CD4-positive, alpha-beta T cell treated with Interleukin-6 at 100 ng/mL for 8 hours (primary cell): ENCODE measurements at regions not wholly inside any gene's neighbourhood (a gene's known extent, or its start where the extent isn't known, plus 50 kb on each side); places are given as distances from the start of the nearest gene placed in this dataset.
A peak's percentile ranks its signal among the peaks of the same experiment; 100 is the strongest.
"Not testable (repeated sequence)": the region's sequence is repeated elsewhere in the genome, so short reads cannot be mapped to it uniquely, and the experiment has no call there.

ENCODE experiments used
- DNase-seq: peaks from one replicate; pipeline ENCODE4 v3.0.0-alpha.2; 2020; ENCODE audit warnings: mixed read lengths, low spot score

- not testable (repeated sequence) for DNase-seq
Observed at GRCh38 chr2:111448796-111449195, 328.1 kb downstream of the BCL2L11 start.

DNA sequence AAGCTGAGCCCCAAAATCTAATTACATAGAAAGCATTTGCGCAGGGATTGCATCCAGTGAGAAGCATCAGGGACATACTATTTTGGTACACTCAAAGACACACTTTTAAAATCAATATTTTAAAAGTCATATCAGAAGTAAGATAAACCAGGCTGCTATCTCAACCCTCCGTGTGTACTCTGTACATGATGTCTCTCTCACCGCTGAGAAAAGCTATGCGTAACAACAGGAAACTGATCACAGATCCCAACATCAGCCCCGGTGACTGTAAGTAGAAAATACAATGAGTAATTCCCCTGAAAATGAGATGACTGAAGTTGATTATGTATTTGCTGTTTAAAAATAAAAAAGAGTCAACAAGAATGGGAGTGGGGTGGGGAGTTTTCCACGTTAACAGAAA lies 329.8 kb downstream of the BCL2L11 start:
- DNase-seq: not testable (repeated sequence)

DNA sequence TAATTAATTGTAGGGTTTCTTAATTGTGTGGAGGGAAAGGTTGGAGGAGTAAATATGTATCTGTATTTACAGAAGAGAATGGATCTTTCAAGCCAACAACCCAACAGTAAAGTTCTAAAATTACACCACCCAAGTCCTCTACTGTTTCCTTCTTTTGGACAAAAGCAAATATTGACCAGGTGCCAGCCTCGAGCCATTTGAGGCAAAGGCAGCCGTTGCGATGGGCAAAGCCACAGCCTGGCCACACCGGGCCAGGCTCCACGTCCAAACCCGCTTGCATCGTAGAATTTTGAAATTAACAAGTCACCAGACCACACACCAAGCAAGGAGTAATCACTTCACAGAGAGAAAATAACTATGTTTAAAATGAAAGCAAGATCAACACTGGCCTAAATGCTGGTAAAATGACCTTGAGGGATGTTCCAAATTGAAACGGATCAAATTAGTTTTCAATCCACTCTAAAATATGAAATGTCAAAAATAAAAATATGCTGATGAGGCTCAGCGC lies 331.0 kb downstream of the BCL2L11 start:
- not testable (repeated sequence) for DNase-seq

DNA sequence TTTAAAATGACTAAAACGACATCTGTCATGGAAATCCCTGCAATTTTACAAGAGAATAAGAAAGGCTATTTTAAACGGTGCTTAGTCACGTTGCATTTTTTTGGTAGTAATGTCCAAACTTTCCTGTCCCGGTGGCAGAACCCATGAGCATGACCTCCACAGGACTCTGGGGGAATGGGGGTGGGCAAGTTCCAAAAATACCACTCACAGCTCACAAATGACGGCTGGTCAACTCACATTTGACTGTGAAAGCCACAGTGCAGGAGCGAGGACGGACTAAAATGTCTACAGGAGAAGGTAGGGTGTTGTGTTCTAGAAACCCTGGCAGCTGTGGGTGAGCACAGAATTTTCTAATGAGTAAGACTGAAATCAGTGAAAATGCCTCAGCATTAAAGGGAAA lies 331.5 kb downstream of the BCL2L11 start:
- DNase-seq: not testable (repeated sequence)

GRCh38 chr2:111453308-111453707 lies 332.6 kb downstream of the BCL2L11 start:
- not testable (repeated sequence) for DNase-seq

- DNase-seq: not testable (repeated sequence)
Observed at GRCh38 chr2:111453816-111454215, 333.1 kb downstream of the BCL2L11 start.

GRCh38 chr2:111454404-111454803 lies 333.7 kb downstream of the BCL2L11 start:
- DNase-seq: peak; percentile 44

GRCh38 chr2:111455016-111456015 lies 334.6 kb downstream of the BCL2L11 start:
- DNase-seq: not testable (repeated sequence)

DNA sequence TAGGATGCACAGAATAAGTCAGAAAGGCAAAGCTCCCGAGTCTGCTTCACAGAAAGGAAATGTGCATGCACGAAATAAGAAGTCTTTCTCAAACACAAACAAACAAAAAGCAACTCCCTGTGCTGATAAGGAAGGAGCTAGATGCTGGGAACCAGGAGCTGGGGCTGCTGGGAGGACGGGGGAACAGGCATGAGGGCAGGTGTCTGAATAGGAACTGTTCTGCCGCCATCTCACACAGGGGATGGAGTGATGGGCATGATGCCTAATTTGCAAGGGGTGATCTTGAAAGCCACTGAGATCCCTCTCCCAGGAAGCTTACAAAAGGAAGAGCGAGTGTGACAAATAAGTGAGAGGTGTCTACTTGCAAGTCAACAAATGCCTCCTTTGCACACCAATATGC lies 336.5 kb downstream of the BCL2L11 start:
- not testable (repeated sequence) for DNase-seq

DNA sequence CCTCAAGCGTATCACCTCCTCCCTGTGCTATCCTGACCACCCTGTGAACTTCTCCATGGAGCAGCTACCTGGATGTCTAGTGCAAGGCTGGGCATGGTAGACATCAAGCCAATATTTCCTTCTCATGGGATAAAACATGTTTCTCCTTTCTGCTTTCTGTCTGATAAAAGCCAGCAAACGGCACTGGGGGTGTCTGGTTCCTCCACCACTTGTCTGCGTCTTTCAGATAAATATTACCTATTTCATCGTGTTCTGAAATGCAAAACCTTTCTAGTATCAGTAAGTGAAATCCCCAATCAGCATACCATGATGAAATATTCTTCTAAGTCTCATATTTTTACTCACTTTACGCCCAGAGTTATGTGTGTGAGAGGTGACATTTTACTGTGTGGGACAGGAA lies 340.2 kb downstream of the BCL2L11 start:
- DNase-seq: not testable (repeated sequence)

DNA sequence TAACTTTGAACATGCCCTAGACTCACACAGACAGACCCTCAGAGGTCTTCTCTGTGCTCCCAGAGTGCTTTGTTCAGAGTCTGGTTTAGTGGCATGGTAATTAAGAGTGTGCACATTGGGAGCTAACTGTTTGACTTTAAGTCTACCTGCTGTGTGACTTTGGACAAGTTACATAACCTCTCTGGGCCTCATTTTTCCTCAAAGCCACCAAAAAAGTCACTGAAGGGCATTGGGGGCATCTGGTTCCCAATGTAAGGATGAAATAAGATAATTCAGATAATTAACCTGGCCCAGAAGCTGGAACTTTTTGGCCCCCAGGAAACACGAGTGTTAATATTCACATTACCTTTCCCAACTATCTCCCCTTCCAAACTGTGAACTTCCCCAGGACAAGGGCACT lies 341.1 kb downstream of the BCL2L11 start:
- DNase-seq: not testable (repeated sequence)

GRCh38 chr2:111462572-111462971 lies 341.9 kb downstream of the BCL2L11 start:
- DNase-seq: not testable (repeated sequence)

DNA sequence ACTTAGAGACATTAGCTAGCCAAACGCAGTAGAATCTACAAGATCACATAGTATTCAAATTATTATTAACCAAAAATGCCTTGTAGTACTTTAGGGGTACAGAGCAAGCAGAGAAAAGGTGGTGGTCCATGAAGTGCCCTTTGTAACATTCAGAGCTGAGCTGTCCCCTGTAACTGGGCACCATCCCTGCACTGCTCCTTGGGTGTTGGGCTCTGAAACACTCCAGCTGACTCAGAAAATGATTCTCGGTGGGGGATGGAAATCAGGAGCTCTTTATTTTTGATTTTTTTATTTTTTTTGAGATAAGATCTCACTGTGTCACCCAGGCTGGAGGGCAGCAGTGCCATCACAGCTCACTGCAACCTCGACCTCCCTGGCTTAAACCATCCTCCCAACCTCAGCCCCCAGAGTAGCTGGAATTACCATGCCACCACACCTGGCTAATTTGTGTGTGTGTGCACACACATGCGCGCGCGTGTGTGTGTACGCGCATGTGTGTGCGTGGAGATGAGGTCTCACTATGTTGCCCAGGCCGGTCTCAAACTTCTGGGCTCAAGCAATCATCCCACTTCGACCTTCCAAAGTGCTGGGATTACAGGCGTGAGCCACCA lies 342.6 kb downstream of the BCL2L11 start:
- not testable (repeated sequence) for DNase-seq

GRCh38 chr2:111463956-111464355 lies 343.2 kb downstream of the BCL2L11 start:
- DNase-seq: not testable (repeated sequence)

DNA sequence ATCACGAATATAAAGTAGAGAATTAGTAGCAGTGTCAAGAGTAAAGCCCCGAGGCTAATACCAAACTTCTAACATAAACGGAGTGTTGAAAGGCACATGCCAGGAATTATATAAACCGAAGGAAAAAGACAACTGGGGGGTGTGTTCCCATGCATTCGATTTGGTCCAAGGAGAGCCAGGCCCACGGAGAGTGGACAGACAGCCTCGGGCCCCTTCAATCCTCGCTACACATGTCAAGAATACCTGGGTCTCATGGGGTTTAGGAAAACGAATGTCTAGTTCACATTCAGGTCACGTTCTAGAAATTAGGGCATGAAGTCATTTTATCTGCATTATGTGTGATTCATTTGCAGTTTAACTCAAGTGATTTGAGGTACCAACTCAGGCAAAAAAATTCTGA lies 343.7 kb downstream of the BCL2L11 start:
- not testable (repeated sequence) for DNase-seq

DNA sequence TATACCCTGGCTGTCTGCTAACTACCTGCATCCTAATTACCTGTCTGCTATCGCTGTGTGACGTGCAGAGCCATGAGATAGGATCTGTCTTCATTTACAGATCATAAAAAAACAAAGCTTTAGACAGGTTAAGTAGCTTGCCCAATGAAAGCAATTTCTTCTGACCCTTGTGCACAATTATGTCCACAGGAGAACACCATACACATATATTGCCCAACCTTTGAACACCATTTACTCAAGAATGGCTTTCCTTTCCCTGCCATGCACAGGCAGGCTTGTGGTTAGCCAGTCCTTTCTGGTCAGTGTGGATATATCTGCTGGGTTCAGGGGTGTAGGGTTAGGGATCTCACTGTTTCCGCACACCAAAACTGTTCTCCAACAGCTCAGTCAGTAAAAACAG lies 344.8 kb downstream of the BCL2L11 start:
- not testable (repeated sequence) for DNase-seq

GRCh38 chr2:111466744-111467143 lies 346.0 kb downstream of the BCL2L11 start:
- DNase-seq: not testable (repeated sequence)

DNA sequence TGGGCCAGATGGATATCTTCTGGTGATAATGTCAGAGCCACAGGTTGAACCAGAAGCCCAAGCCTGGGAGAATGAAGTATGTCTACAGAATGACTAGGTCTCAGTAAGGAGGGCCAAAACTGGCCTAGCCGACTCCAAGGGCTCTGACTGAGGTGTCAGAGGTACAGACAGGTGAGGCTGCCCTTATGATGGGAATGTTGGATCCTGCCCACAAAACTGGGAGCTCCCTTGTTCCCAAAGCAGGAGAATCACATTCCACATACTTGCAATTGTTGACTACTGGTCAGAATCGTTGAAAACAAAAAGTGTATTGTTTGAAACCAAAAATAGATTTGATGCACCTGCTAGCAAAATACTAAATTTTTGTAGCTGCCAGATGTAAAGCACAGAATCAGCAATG lies 350.2 kb downstream of the BCL2L11 start:
- DNase-seq: not testable (repeated sequence)

DNA sequence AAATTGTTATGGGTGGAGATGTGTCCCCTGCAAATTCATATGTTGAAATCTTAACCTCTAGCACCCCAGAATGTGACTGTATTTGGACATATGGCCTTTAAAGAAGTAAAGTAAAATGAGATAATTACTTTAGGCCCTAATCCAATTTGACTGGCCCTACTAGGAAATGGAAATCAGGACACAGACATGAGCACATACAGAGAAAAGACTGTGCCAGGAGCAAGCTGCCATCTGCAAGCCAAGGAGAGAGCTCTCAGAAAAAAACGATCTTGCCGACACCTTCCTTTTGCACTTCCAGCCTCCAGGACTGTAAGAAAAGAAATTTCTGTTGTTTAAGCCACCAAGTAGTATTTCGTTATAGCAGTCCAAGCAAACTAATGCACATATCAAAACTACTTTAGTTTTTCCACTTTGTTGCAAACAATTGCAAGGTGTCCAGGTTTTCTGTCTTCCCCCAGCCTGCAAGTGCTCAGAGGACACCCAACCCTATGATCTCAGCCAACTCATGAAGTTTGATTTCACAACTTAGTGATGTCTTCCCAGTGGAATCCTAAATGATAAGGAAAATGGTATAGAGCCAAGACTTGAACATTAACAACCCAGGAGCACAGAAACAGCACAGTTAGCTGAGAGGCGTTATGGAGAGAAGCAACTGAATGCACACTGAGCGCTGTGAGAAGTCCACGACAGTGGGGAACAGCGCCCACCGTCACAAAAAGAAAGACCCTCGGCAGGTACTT lies 351.2 kb downstream of the BCL2L11 start:
- not testable (repeated sequence) for DNase-seq

GRCh38 chr2:111472844-111473403 lies 352.2 kb downstream of the BCL2L11 start:
- not testable (repeated sequence) for DNase-seq

DNA sequence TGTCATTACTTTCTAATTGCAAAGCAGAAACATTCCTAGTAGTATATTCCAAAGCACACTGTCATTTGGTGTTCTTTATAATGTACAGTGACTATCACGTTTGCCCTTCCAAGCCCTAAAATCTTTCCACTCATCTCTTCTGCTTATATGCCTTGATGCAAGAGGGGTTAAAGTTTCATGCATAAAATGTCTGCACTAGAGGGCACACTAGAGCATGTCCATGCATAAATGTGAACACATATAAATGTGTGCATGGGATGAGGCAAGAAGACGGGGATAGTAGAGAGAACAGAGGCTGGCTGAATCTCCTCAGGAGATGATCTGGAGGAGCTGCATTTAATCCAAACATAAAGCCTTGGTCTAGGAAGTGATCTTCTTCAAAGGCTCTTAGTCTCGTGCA lies 352.8 kb downstream of the BCL2L11 start:
- not testable (repeated sequence) for DNase-seq
